ENCODE measurements at regions not wholly inside any gene's neighbourhood (a gene's known extent, or its start where the extent isn't known, plus 50 kb on each side); places are given as distances from the start of the nearest gene placed in this dataset.

GRCh38 chr20:63121749-63122405, 94.1 kb downstream of the YTHDF1 start:
- Histone ChIP-seq H3K4me3 (ENCODE audit: extremely low read depth, insufficient read depth, low read length, poor library complexity, severe bottlenecking) (no peak overlapping the region), H3K27ac (ENCODE audit: low read depth, low read length, severe bottlenecking) (no peak overlapping the region), H3K4me1 (ENCODE audit: control insufficient read depth, insufficient read depth, low read length, poor library complexity, severe bottlenecking) (no peaks in the 10 kb centered on the region), H3K9me3 (ENCODE audit: control insufficient read depth, low read length) (no peaks in the 10 kb centered on the region), H3K36me3 (ENCODE audit: control insufficient read depth, insufficient read depth, low read length) (no peaks in the 10 kb centered on the region)
- WGBS, 2 experiments (ENCODE audit: insufficient coverage in 2 of 2), result 92 to 93% methylated on average over 20 to 23 of the region's 23 CpGs

GRCh38 chr20:63121246-63121645, 94.7 kb downstream of the YTHDF1 start:
- Histone ChIP-seq H3K9me3 (ENCODE audit: control insufficient read depth, low read length) (no peaks in the 10 kb centered on the region), H3K36me3 (ENCODE audit: control insufficient read depth, insufficient read depth, low read length) (no peaks in the 10 kb centered on the region), H3K27ac (ENCODE audit: low read depth, low read length, severe bottlenecking) (no peak overlapping the region), H3K4me1 (ENCODE audit: control insufficient read depth, insufficient read depth, low read length, poor library complexity, severe bottlenecking) (no peaks in the 10 kb centered on the region), H3K4me3 (ENCODE audit: extremely low read depth, insufficient read depth, low read length, poor library complexity, severe bottlenecking) (no peak overlapping the region)
- WGBS, 2 experiments (ENCODE audit: insufficient coverage in 2 of 2), result 83 to 95% methylated on average over 11 to 13 of the region's 15 CpGs

GRCh38 chr20:63120808-63121090, 95.2 kb downstream of the YTHDF1 start:
- WGBS, 2 experiments (ENCODE audit: insufficient coverage in 2 of 2), result 61 to 75% methylated on average over 3 to 4 of the region's 5 CpGs
- H3K27ac ChIP-seq (ENCODE audit: low read depth, low read length, severe bottlenecking), result no peak overlapping the region
- H3K36me3 ChIP-seq (ENCODE audit: control insufficient read depth, insufficient read depth, low read length), result no peaks in the 10 kb centered on the region
- no peak overlapping the region for H3K4me3 ChIP-seq (ENCODE audit: extremely low read depth, insufficient read depth, low read length, poor library complexity, severe bottlenecking)
- H3K4me1 ChIP-seq (ENCODE audit: control insufficient read depth, insufficient read depth, low read length, poor library complexity, severe bottlenecking), result no peaks in the 10 kb centered on the region
- H3K9me3 ChIP-seq (ENCODE audit: control insufficient read depth, low read length), result no peaks in the 10 kb centered on the region

- Histone ChIP-seq H3K9me3 (ENCODE audit: control insufficient read depth, low read length) (no peaks in the 10 kb centered on the region), H3K27ac (ENCODE audit: low read depth, low read length, severe bottlenecking) (no peak overlapping the region)
- 78 to 88% methylated on average over 20 to 21 of the region's 22 CpGs for WGBS, 2 experiments (ENCODE audit: insufficient coverage in 2 of 2)
Observed at GRCh38 chr20:63119963-63120807, 95.7 kb downstream of the YTHDF1 start.

GRCh38 chr20:63119121-63119962, 96.6 kb downstream of the YTHDF1 start:
- Histone ChIP-seq H3K9me3 (ENCODE audit: control insufficient read depth, low read length) (no peaks in the 10 kb centered on the region), H3K27ac (ENCODE audit: low read depth, low read length, severe bottlenecking) (no peak overlapping the region), H3K4me1 (ENCODE audit: control insufficient read depth, insufficient read depth, low read length, poor library complexity, severe bottlenecking) (no peaks in the 10 kb centered on the region), H3K36me3 (ENCODE audit: control insufficient read depth, insufficient read depth, low read length) (no peaks in the 10 kb centered on the region), H3K4me3 (ENCODE audit: extremely low read depth, insufficient read depth, low read length, poor library complexity, severe bottlenecking) (no peak overlapping the region)
- WGBS, 2 experiments (ENCODE audit: insufficient coverage in 2 of 2), result 76 to 84% methylated on average over 18 of the region's 23 CpGs

More at GRCh38 chr20:63119963-63120807, 95.7 kb downstream of the YTHDF1 start:
- H3K4me3 ChIP-seq (ENCODE audit: extremely low read depth, insufficient read depth, low read length, poor library complexity, severe bottlenecking), result no peak overlapping the region
- no peaks in the 10 kb centered on the region for H3K4me1 ChIP-seq (ENCODE audit: control insufficient read depth, insufficient read depth, low read length, poor library complexity, severe bottlenecking)
- no peaks in the 10 kb centered on the region for H3K36me3 ChIP-seq (ENCODE audit: control insufficient read depth, insufficient read depth, low read length)

GRCh38 chr20:63118303-63119120, 97.4 kb downstream of the YTHDF1 start:
- no peaks in the 10 kb centered on the region for H3K36me3 ChIP-seq (ENCODE audit: control insufficient read depth, insufficient read depth, low read length)
- WGBS, 2 experiments (ENCODE audit: insufficient coverage in 2 of 2), result 86 to 89% methylated on average over 29 to 30 of the region's 38 CpGs
- H3K4me3 ChIP-seq (ENCODE audit: extremely low read depth, insufficient read depth, low read length, poor library complexity, severe bottlenecking), result no peak overlapping the region
- H3K27ac ChIP-seq (ENCODE audit: low read depth, low read length, severe bottlenecking), result no peak overlapping the region
- no peaks in the 10 kb centered on the region for H3K9me3 ChIP-seq (ENCODE audit: control insufficient read depth, low read length)
- H3K4me1 ChIP-seq (ENCODE audit: control insufficient read depth, insufficient read depth, low read length, poor library complexity, severe bottlenecking), result no peaks in the 10 kb centered on the region

GRCh38 chr20:63117661-63118302, 98.1 kb downstream of the YTHDF1 start:
- Histone ChIP-seq H3K4me1 (ENCODE audit: control insufficient read depth, insufficient read depth, low read length, poor library complexity, severe bottlenecking) (no peaks in the 10 kb centered on the region), H3K4me3 (ENCODE audit: extremely low read depth, insufficient read depth, low read length, poor library complexity, severe bottlenecking) (no peak overlapping the region), H3K36me3 (ENCODE audit: control insufficient read depth, insufficient read depth, low read length) (no peaks in the 10 kb centered on the region), H3K9me3 (ENCODE audit: control insufficient read depth, low read length) (no peaks in the 10 kb centered on the region), H3K27ac (ENCODE audit: low read depth, low read length, severe bottlenecking) (no peak overlapping the region)
- WGBS, 2 experiments (ENCODE audit: insufficient coverage in 2 of 2), result 77 to 79% methylated on average over 22 to 23 of the region's 25 CpGs

- no peaks in the 10 kb centered on the region for H3K36me3 ChIP-seq (ENCODE audit: control insufficient read depth, insufficient read depth, low read length)
- H3K4me1 ChIP-seq (ENCODE audit: control insufficient read depth, insufficient read depth, low read length, poor library complexity, severe bottlenecking), result no peaks in the 10 kb centered on the region
- H3K9me3 ChIP-seq (ENCODE audit: control insufficient read depth, low read length), result no peaks in the 10 kb centered on the region
- H3K4me3 ChIP-seq (ENCODE audit: extremely low read depth, insufficient read depth, low read length, poor library complexity, severe bottlenecking), result no peak overlapping the region
- WGBS, 2 experiments (ENCODE audit: insufficient coverage in 2 of 2), result 74% methylated on average over 6 of the region's 9 CpGs
- H3K27ac ChIP-seq (ENCODE audit: low read depth, low read length, severe bottlenecking), result no peak overlapping the region
Observed at GRCh38 chr20:63117151-63117550, 98.8 kb downstream of the YTHDF1 start.

GRCh38 chr20:63116412-63117106, 99.4 kb downstream of the YTHDF1 start:
- Histone ChIP-seq H3K36me3 (ENCODE audit: control insufficient read depth, insufficient read depth, low read length) (no peaks in the 10 kb centered on the region), H3K9me3 (ENCODE audit: control insufficient read depth, low read length) (no peaks in the 10 kb centered on the region), H3K27ac (ENCODE audit: low read depth, low read length, severe bottlenecking) (no peak overlapping the region), H3K4me1 (ENCODE audit: control insufficient read depth, insufficient read depth, low read length, poor library complexity, severe bottlenecking) (no peaks in the 10 kb centered on the region), H3K4me3 (ENCODE audit: extremely low read depth, insufficient read depth, low read length, poor library complexity, severe bottlenecking) (no peak overlapping the region)
- WGBS, 2 experiments (ENCODE audit: insufficient coverage in 2 of 2), result 19 to 23% methylated on average over 28 to 31 of the region's 32 CpGs

All from mesodermal cell (in vitro differentiated cells).